SK-N-MC (cell line): ENCODE measurements at regions not wholly inside any gene's neighbourhood (a gene's known extent, or its start where the extent isn't known, plus 50 kb on each side); places are given as distances from the start of the nearest gene placed in this dataset.
"Not testable (repeated sequence)": the region's sequence is repeated elsewhere in the genome, so short reads cannot be mapped to it uniquely, and the experiment has no call there.

Experiments used
- EZH2 ChIP-seq: fragments of 200-600 bp; sonication (generic); IDR thresholded peaks from one replicate; pipeline ENCODE4 v1.6.1; 2017; ENCODE audit warnings: antibody characterized with exemption
- FOXP2 ChIP-seq: optimal IDR thresholded peaks from 2 replicates; pipeline ENCODE3; 2011; ENCODE audit warnings: mild to moderate bottlenecking, moderate library complexity; ENCODE audit not compliant: insufficient read depth; ENCODE audit errors: extremely low read length, control extremely low read depth
- POLR2AphosphoS5 ChIP-seq: IDR thresholded peaks from 2 replicates; pipeline ENCODE4 v1.6.1; 2012; ENCODE audit warnings: mild to moderate bottlenecking, low read depth, low read length, borderline replicate concordance

DNA sequence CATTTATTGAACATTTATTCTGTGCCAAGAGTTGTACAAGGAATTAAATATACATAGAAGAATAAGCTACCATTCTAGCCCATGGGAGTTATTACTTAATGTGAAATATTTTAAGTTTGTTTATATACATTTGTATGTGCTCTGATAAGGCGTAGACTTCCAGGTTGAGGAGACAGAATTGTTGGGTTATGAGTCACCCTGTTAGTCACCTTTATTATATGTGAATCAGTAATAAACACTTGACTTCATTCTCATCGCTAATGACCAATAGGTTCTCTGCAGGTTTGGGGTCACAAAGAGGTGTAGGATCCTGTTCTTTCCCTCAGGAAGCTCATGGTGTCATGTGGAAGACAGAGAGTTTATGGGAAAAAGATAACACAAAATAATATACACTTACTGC, 116.9 kb downstream of the SRGAP2 start:
- TF ChIP-seq EZH2, POLR2AphosphoS5, FOXP2: not testable (repeated sequence)
